ENCODE measurements at regions not wholly inside any gene's neighbourhood (a gene's known extent, or its start where the extent isn't known, plus 50 kb on each side); places are given as distances from the start of the nearest gene placed in this dataset.

GRCh38 chr5:164532235-164532900 lies 1026.9 kb downstream of the MAT2B start:
- no peak for TF ChIP-seq CTCF (IDR thresholded peaks at IDR 0.05 in 4 of 5, conservative IDR thresholded peaks at IDR 0.05 in 1 of 5)
- TF ChIP-seq POLR2A (IDR thresholded peaks at IDR 0.05): no peak

Data from gastrocnemius medialis (tissue), 4 donors.